Right renal cortex interstitium (tissue), 3 donors: ENCODE measurements at regions not wholly inside any gene's neighbourhood (a gene's known extent, or its start where the extent isn't known, plus 50 kb on each side); places are given as distances from the start of the nearest gene placed in this dataset.
A peak's percentile ranks its signal among the peaks of the same experiment; 100 is the strongest.
"Not testable (repeated sequence)": the region's sequence is repeated elsewhere in the genome, so short reads cannot be mapped to it uniquely, and the experiment has no call there.

ENCODE experiments used
- DNase-seq, 3 donors: peaks; one replicate each; pipeline ENCODE4 v3.0.0-alpha.2; 2013; ENCODE audit warnings: low read depth in 3 of 3, low spot score in 2 of 3

GRCh38 chr10:117458571-117458970, 83.3 kb upstream of the PDZD8 start:
- DNase-seq = no peak

- DNase-seq = no peak
Observed at GRCh38 chr10:117457932-117458331, 82.7 kb upstream of the PDZD8 start.

DNA sequence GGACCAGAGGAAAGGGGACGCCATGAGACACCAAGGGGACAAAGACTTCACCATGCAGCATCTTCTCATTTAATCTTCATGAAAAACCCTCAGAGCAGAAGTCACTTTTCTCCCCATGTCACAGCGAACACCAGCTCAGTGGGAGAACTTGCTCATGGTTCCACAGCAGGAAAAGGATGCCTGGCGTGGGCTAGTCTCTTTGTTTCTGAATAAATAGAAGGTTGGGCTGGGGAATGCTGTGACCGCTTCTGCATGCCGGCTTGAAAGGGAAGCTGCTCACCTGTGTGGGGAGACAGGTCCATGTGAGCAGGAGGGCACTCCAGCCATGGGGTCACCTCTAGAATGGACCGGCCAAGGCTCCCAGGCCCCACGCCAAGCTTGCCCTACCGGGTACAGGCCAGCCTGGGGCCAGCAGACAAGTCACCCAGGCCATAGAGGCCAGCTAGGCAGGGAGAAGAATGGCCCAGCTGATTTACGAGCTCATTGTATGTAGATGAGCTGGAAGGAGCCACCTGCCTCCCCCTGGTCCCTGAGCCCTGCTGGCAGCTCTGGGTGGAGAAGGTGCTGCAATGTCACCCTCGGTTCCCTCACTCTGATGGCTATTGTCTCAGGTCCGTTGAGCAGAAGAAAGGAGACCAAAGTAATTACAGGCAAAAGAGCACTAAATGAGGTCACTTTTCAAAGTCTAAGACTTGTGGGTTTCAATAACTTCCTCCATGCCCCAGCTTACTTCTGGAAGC, 82.0 kb upstream of the PDZD8 start:
- no peak for DNase-seq

GRCh38 chr10:117455346-117455745, 80.1 kb upstream of the PDZD8 start:
- no peak for DNase-seq

- DNase-seq = no peak
Observed at GRCh38 chr10:117454502-117454901, 79.3 kb upstream of the PDZD8 start.

- not testable (repeated sequence) for DNase-seq
Observed at GRCh38 chr10:117453484-117453883, 78.2 kb upstream of the PDZD8 start.

- DNase-seq = no peak
Observed at GRCh38 chr10:117450940-117451339, 75.7 kb upstream of the PDZD8 start.

GRCh38 chr10:117449636-117450035, 74.4 kb upstream of the PDZD8 start:
- no peak for DNase-seq

DNA sequence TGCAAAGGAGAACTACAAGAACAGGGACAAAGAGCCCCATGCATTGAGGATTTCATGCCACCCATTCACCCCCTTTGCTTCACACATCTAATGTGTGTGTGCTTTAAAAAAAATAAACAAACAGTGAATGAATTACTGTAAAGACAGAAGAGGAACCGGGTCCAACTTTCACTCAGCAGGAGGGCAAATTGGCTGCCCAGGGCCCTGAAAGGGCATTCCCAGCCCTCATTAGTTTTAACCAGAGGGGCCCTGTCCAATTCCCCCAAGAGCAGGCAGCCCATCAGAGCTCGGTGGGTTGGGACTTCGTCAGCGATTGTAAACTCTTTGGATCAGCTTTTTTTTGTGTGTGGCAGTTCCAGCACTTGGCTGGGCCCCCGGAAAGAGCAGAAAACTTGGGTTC, 73.6 kb upstream of the PDZD8 start:
- DNase-seq = no peak

DNA sequence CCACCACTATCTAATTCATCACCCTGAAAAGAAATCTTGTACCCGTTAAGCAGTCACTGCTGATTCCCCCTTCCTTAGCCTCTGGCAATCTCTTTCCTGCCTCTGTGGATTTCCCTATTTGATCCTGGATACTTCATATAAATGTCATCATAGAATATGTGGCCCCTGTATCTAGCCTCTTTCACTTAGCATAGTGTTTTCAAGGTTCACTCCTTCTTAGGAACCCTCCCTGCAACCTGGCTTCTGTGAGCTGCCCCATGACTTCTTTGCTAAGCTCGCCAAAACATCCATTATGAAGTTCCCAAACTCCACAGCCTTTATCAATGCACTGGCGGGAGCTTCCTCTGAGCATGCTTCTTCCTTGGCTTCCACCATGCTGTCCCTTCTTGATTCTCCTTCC, 70.8 kb upstream of the PDZD8 start:
- DNase-seq = no peak

GRCh38 chr10:117444497-117445040, 69.3 kb upstream of the PDZD8 start:
- no peak for DNase-seq

GRCh38 chr10:117443686-117444041, 68.4 kb upstream of the PDZD8 start:
- DNase-seq = no peak

DNA sequence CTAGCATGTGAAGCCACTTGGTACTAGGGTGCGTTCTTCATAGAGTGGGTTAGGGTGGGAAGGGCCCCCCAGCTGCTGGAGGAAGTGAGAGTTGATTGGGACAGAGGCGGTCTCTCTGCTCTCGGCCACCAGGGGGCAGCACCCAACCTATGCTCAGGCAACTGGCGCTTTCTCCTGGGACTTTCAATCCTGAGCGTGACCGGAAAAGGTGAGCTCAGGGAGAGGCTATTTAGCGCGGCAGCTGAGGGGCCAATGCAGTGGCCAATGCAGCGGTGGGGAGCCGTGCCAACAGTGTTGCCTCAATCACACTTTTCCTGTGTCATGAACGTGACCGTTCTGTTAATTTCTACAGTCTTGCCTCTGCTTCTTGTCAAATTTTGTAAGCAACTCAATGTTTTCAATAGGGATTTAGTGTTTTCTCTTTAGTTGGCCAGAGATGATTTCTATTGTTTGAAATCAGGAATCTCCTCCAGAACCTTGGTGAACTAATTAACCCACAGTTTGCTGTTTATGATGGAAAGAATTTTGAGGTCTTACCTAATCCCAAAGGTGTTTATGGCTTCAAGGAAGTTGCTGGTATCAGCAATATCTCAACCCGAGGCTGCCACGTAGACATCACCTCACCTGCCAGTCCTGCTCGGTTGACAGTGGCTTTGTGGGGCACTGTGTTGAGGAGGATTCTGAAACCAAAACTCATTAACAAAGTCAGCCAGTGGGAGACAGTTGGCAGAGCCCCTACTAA, 67.9 kb upstream of the PDZD8 start:
- peak; percentile 51 to 56 (median 52) for DNase-seq

- DNase-seq = no peak
Observed at GRCh38 chr10:117442521-117442920, 67.3 kb upstream of the PDZD8 start.

DNA sequence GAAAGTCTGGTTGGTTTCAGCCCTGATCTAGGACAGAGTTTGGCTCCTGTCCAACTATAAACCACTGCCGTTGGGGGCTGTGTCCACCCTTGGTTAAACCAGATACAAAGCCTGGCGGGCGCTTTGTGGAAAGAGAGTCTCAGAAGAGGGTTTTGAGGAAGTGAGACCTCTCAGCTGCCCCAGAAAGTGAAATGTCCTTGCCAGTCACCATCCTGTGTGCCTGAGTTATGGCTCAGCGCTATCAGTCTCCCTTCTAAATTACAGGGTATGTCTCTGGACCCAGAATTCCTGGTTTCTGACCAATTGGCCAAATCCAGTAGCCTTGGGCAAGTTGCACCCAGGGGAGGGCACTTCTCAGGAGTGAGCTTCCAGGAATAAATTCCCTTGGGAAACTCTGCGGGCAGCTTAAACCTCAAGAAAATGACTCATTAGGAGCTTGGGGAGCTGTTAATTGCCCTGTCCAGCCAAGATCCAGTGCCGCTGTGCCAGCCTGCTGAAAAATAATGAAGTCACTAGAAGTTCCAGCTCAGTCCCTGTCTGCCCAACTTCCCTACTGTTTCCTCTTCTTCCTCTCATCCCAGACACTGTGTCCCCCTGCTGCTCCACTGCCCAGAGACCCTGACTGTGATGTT, 66.7 kb upstream of the PDZD8 start:
- DNase-seq = no peak

GRCh38 chr10:117441361-117441760, 66.1 kb upstream of the PDZD8 start:
- DNase-seq = no peak

- no peak for DNase-seq
Observed at GRCh38 chr10:117439243-117439912, 64.1 kb upstream of the PDZD8 start.

GRCh38 chr10:117432866-117433265, 57.6 kb upstream of the PDZD8 start:
- no peak for DNase-seq

GRCh38 chr10:117431160-117431559, 55.9 kb upstream of the PDZD8 start:
- no peak for DNase-seq

GRCh38 chr10:117430535-117430934, 55.3 kb upstream of the PDZD8 start:
- not testable (repeated sequence) for DNase-seq

DNA sequence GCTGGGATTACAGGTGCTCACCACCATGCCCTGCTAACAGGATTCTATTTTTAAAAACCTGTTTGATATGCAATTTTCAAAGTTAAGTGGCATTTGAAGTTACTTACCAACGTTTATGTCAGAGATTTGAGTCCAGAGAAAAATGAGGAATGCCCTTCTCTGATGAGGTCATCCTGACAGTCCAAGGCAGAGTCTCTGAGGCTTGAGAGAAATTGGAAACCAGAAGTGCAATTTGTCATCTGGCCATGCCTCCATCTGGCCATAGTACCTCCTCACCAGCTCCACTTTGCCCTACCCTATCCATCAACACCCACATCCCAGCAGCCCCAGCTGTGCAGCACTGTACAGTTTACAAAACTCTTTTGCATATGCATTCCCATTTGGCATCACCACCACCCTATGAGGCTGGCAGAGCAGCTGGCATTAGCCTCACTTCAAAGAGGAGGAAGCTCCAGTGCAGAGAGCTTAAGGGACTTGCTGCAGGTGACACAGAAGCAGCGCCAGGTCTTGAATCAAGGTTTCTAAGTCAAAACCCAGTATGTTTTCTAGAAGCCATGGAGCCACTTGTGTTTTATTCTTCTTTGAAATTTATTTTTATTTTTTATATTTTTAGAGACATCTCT, 54.5 kb upstream of the PDZD8 start:
- DNase-seq = no peak
